BJ (cell line): ENCODE measurements at regions not wholly inside any gene's neighbourhood (a gene's known extent, or its start where the extent isn't known, plus 50 kb on each side); places are given as distances from the start of the nearest gene placed in this dataset.

Experiments
- CTCF ChIA-PET: fragments of 350-600 bp; formaldehyde crosslinking; extraction: SDS; loops from one replicate; lab custom pipeline; 2021; ENCODE audit warnings: antibody characterized with exemption, inconsistent platforms; lab: Yijun Ruan, JAX
- POLR2A ChIA-PET: fragments of 300-600 bp; sonication (Branson Sonifier 250); formaldehyde crosslinking; extraction: SDS; loops from one replicate; lab custom pipeline; 2021; ENCODE audit warnings: antibody characterized with exemption; lab: Charles Lee
- DNase-seq: peaks from one replicate; pipeline ENCODE4 v3.0.0-alpha.2; 2011; ENCODE audit warnings: low read depth
- H3K27me3 ChIP-seq: 2 replicates; pipeline ENCODE4 v1.6.0; 2011; ENCODE audit warnings: low read length; ENCODE audit not compliant: control insufficient read depth, insufficient read depth
- H3K36me3 ChIP-seq: 2 replicates; pipeline ENCODE4 v1.5.1; 2011; ENCODE audit warnings: low read length; ENCODE audit not compliant: control insufficient read depth, insufficient read depth
- H3K4me3 ChIP-seq: 2 replicates; pipeline ENCODE4 v1.5.1; 2011; ENCODE audit warnings: low read depth, mild to moderate bottlenecking, control low read depth, low read length
- CTCF ChIP-seq: IDR thresholded peaks from 2 replicates; pipeline ENCODE4 v1.5.1; 2011; ENCODE audit warnings: low read depth, mild to moderate bottlenecking, control low read depth, inconsistent platforms, low read length, moderate library complexity; ENCODE audit not compliant: insufficient read depth

- POLR2A ChIA-PET, result no interaction called here
- no peak for TF ChIP-seq CTCF
- CTCF ChIA-PET, result interaction anchor here (1.5 to 2.4 kb wide), 6 partner anchors 9 to 104 kb away, joined by 3 to 10 read pairs (median 8); no protein-coding TSS in a partner anchor
- Histone ChIP-seq H3K36me3 (no peaks in the 10 kb centered on the region), H3K27me3 (peaks cover 8% of the 10 kb centered on the region), H3K4me3 (no peak overlapping the region)
- no peak for DNase-seq
Observed at GRCh38 chr2:126970583-126970982, 71.9 kb downstream of the TEX51 start.

- TF ChIP-seq CTCF, result no peak
- Histone ChIP-seq H3K27me3 (peaks cover 8% of the 10 kb centered on the region), H3K36me3 (no peaks in the 10 kb centered on the region), H3K4me3 (no peak overlapping the region)
- DNase-seq, result no peak
- CTCF ChIA-PET, result interaction anchor here (0.8 to 2.4 kb wide), 17 partner anchors 10 to 104 kb away, joined by 3 to 10 read pairs (median 4); no protein-coding TSS in a partner anchor
- POLR2A ChIA-PET, result no interaction called here
Observed at GRCh38 chr2:126971162-126971480, 72.4 kb downstream of the TEX51 start.

- ChIA-PET CTCF (interaction anchor here (0.7 to 2.4 kb wide), 26 partner anchors 8 to 241 kb away, joined by 3 to 10 read pairs (median 4); no protein-coding TSS in a partner anchor), POLR2A (no interaction called here)
- no peaks in the 10 kb centered on the region for H3K36me3 ChIP-seq
- H3K27me3 ChIP-seq, result peaks cover 8% of the 10 kb centered on the region
- H3K4me3 ChIP-seq, result peak overlapping the region; percentile 41
- DNase-seq, result no peak
- TF ChIP-seq CTCF, result peak; percentile 96
Observed at GRCh38 chr2:126971481-126972278, 73.0 kb downstream of the TEX51 start.

- TF ChIP-seq CTCF, result no peak
- DNase-seq, result no peak
- H3K27me3 ChIP-seq, result peaks cover 8% of the 10 kb centered on the region
- CTCF ChIA-PET, result interaction anchor here (0.6 to 2.4 kb wide), 27 partner anchors 9 to 242 kb away, joined by 3 to 10 read pairs (median 4); no protein-coding TSS in a partner anchor
- no peaks in the 10 kb centered on the region for H3K36me3 ChIP-seq
- POLR2A ChIA-PET, result no interaction called here
- H3K4me3 ChIP-seq, result no peak overlapping the region
Observed at GRCh38 chr2:126972279-126972626, 73.6 kb downstream of the TEX51 start.

GRCh38 chr2:126973745-126974144 lies 75.1 kb downstream of the TEX51 start:
- Histone ChIP-seq H3K36me3 (no peaks in the 10 kb centered on the region), H3K27me3 (peaks cover 9% of the 10 kb centered on the region; the same call in 1 of the 2 replicates), H3K4me3 (no peak overlapping the region)
- no peak for DNase-seq
- ChIA-PET CTCF (interaction anchor here (0.6 kb wide), 1 partner anchor 1931 kb away, joined by 3 read pairs; no protein-coding TSS in a partner anchor), POLR2A (no interaction called here)
- TF ChIP-seq CTCF, result no peak
